ENCODE measurements at regions not wholly inside any gene's neighbourhood (a gene's known extent, or its start where the extent isn't known, plus 50 kb on each side); places are given as distances from the start of the nearest gene placed in this dataset.

DNA sequence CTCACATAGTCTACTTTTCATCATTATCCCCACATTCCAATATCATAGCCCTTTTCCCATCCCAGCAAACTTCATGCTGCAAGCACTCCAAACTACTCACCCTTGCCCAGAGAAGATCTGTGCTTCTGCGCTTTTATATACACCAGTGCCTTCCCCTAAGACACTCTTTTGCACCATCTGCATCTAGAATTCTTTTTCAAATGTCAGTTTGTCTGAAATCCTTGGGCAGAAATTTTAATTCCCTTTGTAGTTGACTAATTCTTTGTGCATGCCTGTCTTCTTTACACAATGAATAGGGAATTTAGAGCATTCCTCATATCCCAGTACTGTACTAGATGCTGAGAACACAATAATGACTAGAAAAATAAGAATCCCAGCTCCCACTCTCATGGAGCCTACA is 298.9 kb downstream of the KCNN2 start:
- TF ChIP-seq, protein P1, sequence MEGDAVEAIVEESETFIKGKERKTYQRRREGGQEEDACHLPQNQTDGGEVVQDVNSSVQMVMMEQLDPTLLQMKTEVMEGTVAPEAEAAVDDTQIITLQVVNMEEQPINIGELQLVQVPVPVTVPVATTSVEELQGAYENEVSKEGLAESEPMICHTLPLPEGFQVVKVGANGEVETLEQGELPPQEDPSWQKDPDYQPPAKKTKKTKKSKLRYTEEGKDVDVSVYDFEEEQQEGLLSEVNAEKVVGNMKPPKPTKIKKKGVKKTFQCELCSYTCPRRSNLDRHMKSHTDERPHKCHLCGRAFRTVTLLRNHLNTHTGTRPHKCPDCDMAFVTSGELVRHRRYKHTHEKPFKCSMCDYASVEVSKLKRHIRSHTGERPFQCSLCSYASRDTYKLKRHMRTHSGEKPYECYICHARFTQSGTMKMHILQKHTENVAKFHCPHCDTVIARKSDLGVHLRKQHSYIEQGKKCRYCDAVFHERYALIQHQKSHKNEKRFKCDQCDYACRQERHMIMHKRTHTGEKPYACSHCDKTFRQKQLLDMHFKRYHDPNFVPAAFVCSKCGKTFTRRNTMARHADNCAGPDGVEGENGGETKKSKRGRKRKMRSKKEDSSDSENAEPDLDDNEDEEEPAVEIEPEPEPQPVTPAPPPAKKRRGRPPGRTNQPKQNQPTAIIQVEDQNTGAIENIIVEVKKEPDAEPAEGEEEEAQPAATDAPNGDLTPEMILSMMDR (conservative IDR thresholded peaks at IDR 0.05 in 1 of 2, IDR thresholded peaks at IDR 0.05 in 1 of 2; ENCODE audit: extremely low read depth in 1 of 2, insufficient read depth in 1 of 2, low read depth in 1 of 2, low read length in 2 of 2): no peak
- no peak for TF ChIP-seq EZH2 (IDR thresholded peaks at IDR 0.05; ENCODE audit: borderline replicate concordance, low read length)
